ENCODE measurements at regions not wholly inside any gene's neighbourhood (a gene's known extent, or its start where the extent isn't known, plus 50 kb on each side); places are given as distances from the start of the nearest gene placed in this dataset.
"Not testable (repeated sequence)": the region's sequence is repeated elsewhere in the genome, so short reads cannot be mapped to it uniquely, and the experiment has no call there.

DNA sequence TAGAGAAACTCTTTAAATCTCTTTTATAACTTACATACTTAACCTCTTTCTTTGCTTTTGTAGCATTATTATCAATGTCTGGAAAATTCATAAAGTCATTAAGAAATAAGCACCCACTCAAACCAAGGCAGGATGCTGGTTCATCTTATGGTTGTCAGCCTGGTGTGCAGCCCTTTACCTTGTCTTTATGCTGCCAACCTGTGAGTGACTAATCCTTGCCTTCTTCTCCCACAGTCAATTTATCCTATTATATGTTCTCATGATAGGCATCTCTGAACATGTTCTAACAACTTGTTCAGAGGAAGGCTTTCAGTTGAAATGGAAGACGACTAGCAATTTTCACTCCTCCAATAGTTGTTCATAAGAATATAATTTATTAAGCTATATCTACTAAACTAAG, 186.9 kb upstream of the CAND1 start:
- DNase-seq = no peak
- Mint-ChIP-seq H3K4me1 (no peaks in the 10 kb centered on the region), H3K4me3 (no peak overlapping the region), H3K27ac (no peak overlapping the region), H3K27me3 (peaks cover 19% of the 10 kb centered on the region), H3K9me3 (no peaks in the 10 kb centered on the region), H3K36me3 (ENCODE audit: low read depth) (no peaks in the 10 kb centered on the region)
- CTCF ChIA-PET = interaction anchor here (0.6 kb wide), 1 partner anchor 10 kb away, joined by 3 read pairs; no protein-coding TSS in a partner anchor
- POLR2A ChIA-PET = no interaction called here

DNA sequence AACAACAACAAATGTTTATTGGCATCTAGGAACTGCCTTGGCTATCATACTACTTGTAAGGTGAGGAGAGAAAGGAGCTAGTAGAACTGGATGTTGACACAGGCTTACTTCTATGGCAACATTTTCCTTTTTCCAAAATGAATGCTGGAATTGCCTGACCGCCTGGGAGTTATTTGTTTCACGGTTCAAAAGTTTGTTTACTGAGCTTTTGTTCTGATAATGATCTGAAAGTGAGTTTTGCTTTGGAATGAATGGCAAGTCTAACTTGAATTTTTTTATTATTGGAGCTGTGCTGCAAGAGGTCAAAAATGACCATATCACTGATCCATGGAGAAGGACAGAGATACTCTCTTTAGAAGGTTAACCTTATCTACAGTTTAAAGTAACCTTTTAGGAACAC, 183.5 kb upstream of the CAND1 start:
- Mint-ChIP-seq H3K4me1 (no peaks in the 10 kb centered on the region), H3K27ac (no peak overlapping the region), H3K27me3 (peaks cover 17% of the 10 kb centered on the region), H3K9me3 (no peaks in the 10 kb centered on the region), H3K36me3 (ENCODE audit: low read depth) (no peaks in the 10 kb centered on the region), H3K4me3 (no peak overlapping the region)
- DNase-seq = no peak
- ChIA-PET CTCF (interaction anchor here (0.7 kb wide), 1 partner anchor 13 kb away, joined by 3 read pairs; no protein-coding TSS in a partner anchor), POLR2A (no interaction called here)

DNA sequence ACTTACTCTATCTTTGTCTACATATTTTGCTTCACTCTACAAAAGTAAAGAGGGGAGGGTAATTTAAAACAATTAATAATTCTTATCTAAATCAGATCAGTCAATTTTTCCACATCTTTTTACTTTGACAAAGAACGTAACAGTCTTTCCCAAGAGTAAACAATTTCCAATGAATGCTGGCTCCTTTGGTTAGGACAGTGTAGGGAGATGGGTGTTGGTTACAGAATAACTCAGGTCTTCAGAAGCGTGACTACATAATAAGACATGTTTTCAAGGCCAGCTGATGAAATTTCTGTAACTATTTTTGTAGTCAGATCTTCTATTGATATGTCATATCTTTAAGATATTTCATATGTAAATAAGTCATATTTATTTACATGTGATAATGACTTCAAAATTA, 183.0 kb upstream of the CAND1 start:
- ChIA-PET CTCF (interaction anchor here (0.7 kb wide), 1 partner anchor 14 kb away, joined by 3 read pairs; no protein-coding TSS in a partner anchor), POLR2A (no interaction called here)
- H3K9me3 Mint-ChIP-seq = no peaks in the 10 kb centered on the region
- H3K27me3 Mint-ChIP-seq = peaks cover 20% of the 10 kb centered on the region
- no peak overlapping the region for H3K27ac Mint-ChIP-seq
- no peaks in the 10 kb centered on the region for H3K4me1 Mint-ChIP-seq
- no peak for DNase-seq
- H3K4me3 Mint-ChIP-seq = no peak overlapping the region
- no peaks in the 10 kb centered on the region for H3K36me3 Mint-ChIP-seq (ENCODE audit: low read depth)

DNA sequence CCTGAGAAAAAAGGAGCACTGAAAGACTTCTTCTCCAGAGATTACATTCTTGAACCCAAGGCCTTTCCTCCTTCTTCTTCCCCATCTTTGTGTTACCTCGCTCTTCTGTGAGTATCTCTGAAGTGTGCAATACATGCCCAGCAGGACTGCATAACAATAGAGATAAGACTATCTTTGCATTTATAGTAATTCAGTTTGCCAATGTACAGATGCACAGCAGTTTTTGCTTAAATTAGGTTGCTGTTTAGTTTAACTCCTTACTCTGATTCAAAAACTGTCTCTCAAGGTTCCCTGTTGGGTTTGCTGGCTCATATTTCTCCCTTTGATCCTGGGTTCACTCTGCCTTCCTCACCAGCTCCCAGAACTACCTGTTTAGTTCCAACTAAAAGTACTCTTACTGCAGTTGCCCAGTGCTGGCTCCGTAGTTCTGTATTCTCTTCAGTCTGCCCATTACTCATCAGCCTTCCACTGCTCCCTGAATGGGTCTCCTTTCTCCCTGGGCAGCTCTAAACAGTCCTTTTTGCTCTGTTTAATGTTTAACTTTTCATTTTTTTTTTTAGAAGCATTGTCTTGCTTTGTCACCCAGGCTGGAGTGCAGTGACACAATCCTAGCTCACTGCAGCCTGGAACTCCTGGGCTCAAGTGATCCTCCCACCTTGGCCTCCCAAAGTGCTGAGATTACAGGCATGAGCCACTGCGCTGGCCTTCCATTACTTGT, 180.6 kb upstream of the CAND1 start:
- Mint-ChIP-seq H3K36me3 (ENCODE audit: low read depth) (no peaks in the 10 kb centered on the region), H3K4me3 (no peak overlapping the region), H3K4me1 (no peaks in the 10 kb centered on the region), H3K9me3 (no peaks in the 10 kb centered on the region), H3K27me3 (peaks cover 13% of the 10 kb centered on the region), H3K27ac (no peak overlapping the region)
- ChIA-PET CTCF (interaction anchor here (1.0 kb wide), 1 partner anchor 11 kb away, joined by 3 read pairs; no protein-coding TSS in a partner anchor), POLR2A (no interaction called here)
- DNase-seq = no peak

DNA sequence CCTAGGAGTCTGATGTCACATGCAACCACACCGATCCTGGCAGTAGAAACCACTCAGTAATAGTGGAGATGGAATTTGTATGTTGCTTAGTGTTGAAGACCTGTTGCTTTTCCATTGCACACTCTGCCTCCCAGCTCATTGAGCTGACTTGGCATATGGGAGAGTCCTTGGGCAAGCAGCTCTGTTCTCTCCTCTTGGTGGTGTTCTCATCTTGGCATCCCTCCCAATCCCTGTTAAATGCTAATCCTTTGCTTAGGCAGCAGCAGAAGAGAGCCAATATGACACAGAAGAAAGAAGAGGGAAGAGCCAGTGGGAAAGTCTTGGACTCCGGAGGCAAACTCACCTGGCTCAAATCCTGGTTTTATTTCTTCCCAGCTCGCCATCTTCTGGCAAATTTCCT, 178.0 kb upstream of the CAND1 start:
- no peak for DNase-seq
- CTCF ChIA-PET = no interaction called here

DNA sequence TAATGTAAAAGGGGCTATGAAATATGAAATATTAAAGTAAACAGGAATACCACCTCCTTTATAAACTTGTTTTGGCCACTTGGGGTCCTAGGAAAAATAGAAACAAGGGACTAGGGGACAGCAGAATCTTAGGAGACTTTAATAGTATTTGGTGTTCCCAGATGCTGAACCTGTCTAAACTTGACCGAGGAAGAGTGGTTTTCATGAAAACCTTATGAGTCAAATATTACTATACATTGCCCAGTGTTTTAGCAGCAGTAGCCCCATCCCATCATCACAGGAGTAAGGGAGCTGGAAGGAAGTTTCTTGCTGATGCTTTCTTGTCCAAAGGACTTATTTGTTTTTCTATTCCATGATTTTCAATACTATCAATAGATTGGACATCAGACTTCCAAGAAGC, 177.5 kb upstream of the CAND1 start:
- ChIA-PET CTCF (interaction anchor here (0.6 kb wide), 1 partner anchor 9 kb away, joined by 3 read pairs; no protein-coding TSS in a partner anchor), POLR2A (no interaction called here)
- Mint-ChIP-seq H3K36me3 (ENCODE audit: low read depth) (no peaks in the 10 kb centered on the region), H3K4me3 (no peak overlapping the region), H3K27me3 (peaks cover 13% of the 10 kb centered on the region), H3K4me1 (no peaks in the 10 kb centered on the region), H3K9me3 (no peaks in the 10 kb centered on the region), H3K27ac (no peak overlapping the region)
- no peak for DNase-seq

More for the DNA sequence above, 178.0 kb upstream of the CAND1 start:
- no peak overlapping the region for H3K4me3 Mint-ChIP-seq
- no peak overlapping the region for H3K27ac Mint-ChIP-seq
- no peaks in the 10 kb centered on the region for H3K4me1 Mint-ChIP-seq
- POLR2A ChIA-PET = no interaction called here
- no peaks in the 10 kb centered on the region for H3K36me3 Mint-ChIP-seq (ENCODE audit: low read depth)
- H3K9me3 Mint-ChIP-seq = no peaks in the 10 kb centered on the region
- H3K27me3 Mint-ChIP-seq = peaks cover 13% of the 10 kb centered on the region

DNA sequence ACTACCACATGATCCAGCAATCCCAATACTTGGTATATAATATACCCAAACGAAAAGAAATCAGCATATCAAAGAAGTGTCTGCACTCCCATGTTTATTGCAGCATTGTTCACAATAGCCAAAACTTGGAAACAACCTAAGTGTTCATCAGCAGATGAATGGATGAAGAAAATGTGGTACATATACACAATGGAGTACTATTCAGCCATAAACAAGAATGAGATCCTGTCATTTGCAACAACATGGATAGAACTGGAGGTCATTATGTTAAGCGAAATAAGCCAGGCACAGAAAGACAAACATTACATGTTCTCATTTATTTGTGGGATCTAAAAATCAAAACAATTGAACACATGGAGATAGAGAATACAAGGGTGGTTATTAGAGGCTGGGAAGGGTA, 176.2 kb upstream of the CAND1 start:
- POLR2A ChIA-PET; H3K4me1 Mint-ChIP-seq; H3K4me3 Mint-ChIP-seq; H3K36me3 Mint-ChIP-seq (ENCODE audit: low read depth); DNase-seq; H3K9me3 Mint-ChIP-seq; H3K27ac Mint-ChIP-seq: not testable (repeated sequence)
- CTCF ChIA-PET = interaction anchor here (0.7 kb wide), 1 partner anchor 434 kb away, joined by 3 read pairs; no protein-coding TSS in a partner anchor
- H3K27me3 Mint-ChIP-seq = peaks cover 11% of the 10 kb centered on the region

DNA sequence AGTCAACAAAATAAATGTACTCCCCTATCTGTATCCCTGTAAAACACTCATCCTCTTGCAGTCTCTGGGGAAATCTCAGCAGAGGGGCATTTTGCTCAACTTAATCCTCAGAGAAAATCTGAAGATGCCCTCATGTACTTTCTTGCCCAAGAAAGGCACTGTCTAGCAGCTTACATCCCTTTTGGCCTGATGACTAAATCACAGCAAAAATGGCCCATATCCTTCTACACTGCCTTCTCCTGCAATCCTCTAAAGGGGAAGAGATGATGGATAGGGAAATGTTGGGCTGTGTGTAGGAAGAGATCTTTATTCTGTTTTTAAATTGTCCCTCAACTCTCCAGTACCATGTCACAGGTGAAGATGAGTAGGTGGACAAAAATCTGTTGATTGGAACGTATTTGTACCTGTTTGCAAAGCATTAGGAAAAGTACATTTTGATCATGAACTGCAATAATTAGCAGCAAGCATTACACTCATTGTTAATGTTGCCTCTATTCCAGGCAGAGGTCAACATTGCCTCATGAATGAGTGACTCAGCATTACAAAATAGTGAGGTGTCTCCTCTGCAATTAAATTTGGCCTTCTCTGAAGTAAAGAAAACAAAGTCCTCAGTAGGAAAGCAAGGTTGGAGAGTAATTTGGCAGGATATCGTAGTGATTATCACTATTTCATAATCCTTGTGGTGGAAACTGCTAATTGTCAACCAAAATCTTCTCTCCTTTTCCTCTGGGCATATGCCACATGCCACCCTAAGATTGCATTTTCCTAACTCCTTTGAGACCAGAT, 172.4 kb upstream of the CAND1 start:
- H3K36me3 Mint-ChIP-seq (ENCODE audit: low read depth) = no peaks in the 10 kb centered on the region
- no peaks in the 10 kb centered on the region for H3K4me1 Mint-ChIP-seq
- no peak overlapping the region for H3K4me3 Mint-ChIP-seq
- POLR2A ChIA-PET = no interaction called here
- no peak for DNase-seq
- H3K9me3 Mint-ChIP-seq = no peaks in the 10 kb centered on the region
- CTCF ChIA-PET = no interaction called here
- no peak overlapping the region for H3K27ac Mint-ChIP-seq
- H3K27me3 Mint-ChIP-seq = peaks cover 3% of the 10 kb centered on the region

DNA sequence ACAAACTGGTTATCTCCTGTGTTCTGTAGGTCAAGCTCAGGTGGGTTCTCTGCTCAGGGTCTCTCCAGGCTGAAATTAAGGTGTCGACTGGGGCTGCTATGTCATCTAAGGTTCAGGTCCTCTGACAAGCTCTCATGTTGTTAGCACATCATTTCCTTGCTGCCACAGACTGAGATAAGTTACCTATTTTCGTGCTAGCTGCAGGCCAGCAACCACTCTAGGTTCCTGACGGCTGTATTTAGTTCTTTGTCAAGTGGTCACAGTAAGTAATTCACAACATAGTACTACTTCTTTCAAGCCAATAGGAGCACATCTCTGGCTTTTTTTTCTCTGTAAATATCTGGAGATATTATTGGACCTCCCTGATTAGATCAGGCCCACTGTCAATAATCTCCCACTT, 169.3 kb upstream of the CAND1 start:
- H3K4me1 Mint-ChIP-seq = no peaks in the 10 kb centered on the region
- no peaks in the 10 kb centered on the region for H3K36me3 Mint-ChIP-seq (ENCODE audit: low read depth)
- H3K27me3 Mint-ChIP-seq = peaks cover 3% of the 10 kb centered on the region
- no peak overlapping the region for H3K4me3 Mint-ChIP-seq
- DNase-seq = no peak
- ChIA-PET POLR2A (no interaction called here), CTCF (interaction anchor here (1.0 kb wide), 1 partner anchor 11 kb away, joined by 3 read pairs; no protein-coding TSS in a partner anchor)
- no peak overlapping the region for H3K27ac Mint-ChIP-seq
- H3K9me3 Mint-ChIP-seq = no peaks in the 10 kb centered on the region

DNA sequence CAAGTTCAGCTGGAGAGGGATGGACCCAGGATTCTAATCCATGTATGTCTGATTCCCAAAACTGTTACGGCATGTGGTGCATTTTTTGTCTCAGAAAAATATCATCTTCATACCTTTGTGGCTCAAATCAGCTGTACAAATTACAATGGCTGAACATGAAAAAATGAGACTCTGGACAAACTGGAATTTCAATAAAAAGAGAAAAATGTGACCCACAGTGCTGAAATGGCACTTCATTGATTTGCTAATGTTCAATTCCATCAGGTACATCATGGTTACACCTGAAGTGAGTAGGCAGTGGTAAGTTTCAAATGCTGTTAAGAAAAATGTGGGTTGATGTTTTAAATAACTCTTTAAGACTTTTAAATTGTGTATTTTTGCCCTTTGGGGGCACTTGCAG, 165.6 kb upstream of the CAND1 start:
- Mint-ChIP-seq H3K27ac (no peak overlapping the region), H3K4me3 (no peak overlapping the region), H3K27me3 (peaks cover 2% of the 10 kb centered on the region), H3K4me1 (no peaks in the 10 kb centered on the region), H3K9me3 (peaks cover 13% of the 10 kb centered on the region), H3K36me3 (ENCODE audit: low read depth) (no peaks in the 10 kb centered on the region)
- POLR2A ChIA-PET = no interaction called here
- CTCF ChIA-PET = no interaction called here
- DNase-seq = no peak

DNA sequence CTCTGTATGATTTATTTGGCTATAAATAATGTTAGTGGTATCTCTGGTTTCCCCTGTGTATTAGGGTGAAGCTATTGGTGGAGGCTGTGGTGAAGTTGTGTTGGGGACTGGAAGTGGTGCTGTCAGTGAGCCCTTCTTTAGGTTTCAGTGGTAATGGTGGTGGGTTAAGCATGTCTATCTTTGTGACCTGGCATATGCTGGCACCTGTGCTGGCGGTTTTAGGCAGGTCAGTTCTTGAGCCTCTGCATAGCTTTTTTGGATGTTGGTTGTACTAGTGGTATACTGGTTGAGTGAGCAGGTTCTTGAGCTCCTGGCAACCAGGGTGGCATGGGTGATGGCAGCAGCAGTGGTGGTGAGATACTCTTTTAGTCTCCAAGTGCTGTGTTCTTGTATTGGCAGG, 161.9 kb upstream of the CAND1 start:
- peaks cover 2% of the 10 kb centered on the region for H3K27me3 Mint-ChIP-seq
- H3K9me3 Mint-ChIP-seq = peaks cover 13% of the 10 kb centered on the region
- H3K36me3 Mint-ChIP-seq (ENCODE audit: low read depth) = no peaks in the 10 kb centered on the region
- no peak overlapping the region for H3K27ac Mint-ChIP-seq
- no peaks in the 10 kb centered on the region for H3K4me1 Mint-ChIP-seq
- DNase-seq = no peak
- ChIA-PET POLR2A (no interaction called here), CTCF (no interaction called here)
- H3K4me3 Mint-ChIP-seq = no peak overlapping the region

DNA sequence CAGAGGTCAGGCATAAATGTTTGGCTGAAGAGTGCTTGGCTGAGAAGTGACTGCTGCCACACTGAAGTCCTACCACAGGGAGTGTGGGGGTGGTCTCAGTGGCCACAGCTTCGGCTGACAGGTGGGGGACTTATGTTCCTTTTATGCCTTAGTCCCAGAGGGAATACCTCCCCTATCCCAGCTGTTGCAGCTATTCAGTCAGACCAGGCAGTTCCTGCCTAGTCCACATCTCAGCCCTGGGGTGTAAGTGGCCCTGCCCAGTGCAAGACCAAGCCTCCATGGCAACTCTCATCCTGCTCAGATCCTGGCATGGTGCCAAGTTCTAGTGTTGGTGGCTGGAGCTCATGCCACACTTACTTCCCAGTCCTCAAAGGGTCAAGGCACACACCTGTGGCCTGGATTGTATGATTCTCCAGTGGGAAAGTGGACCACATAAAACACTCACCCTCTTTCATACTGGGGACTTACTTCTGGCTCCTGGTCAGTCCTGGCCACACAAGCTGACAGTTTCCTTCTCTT, 161.3 kb upstream of the CAND1 start:
- H3K27ac Mint-ChIP-seq = no peak overlapping the region
- peaks cover 13% of the 10 kb centered on the region for H3K9me3 Mint-ChIP-seq
- CTCF ChIA-PET = no interaction called here
- H3K4me1 Mint-ChIP-seq = no peaks in the 10 kb centered on the region
- no peak for DNase-seq
- no peak overlapping the region for H3K4me3 Mint-ChIP-seq
- POLR2A ChIA-PET = no interaction called here
- H3K36me3 Mint-ChIP-seq (ENCODE audit: low read depth) = no peaks in the 10 kb centered on the region
- peaks cover 2% of the 10 kb centered on the region for H3K27me3 Mint-ChIP-seq

DNA sequence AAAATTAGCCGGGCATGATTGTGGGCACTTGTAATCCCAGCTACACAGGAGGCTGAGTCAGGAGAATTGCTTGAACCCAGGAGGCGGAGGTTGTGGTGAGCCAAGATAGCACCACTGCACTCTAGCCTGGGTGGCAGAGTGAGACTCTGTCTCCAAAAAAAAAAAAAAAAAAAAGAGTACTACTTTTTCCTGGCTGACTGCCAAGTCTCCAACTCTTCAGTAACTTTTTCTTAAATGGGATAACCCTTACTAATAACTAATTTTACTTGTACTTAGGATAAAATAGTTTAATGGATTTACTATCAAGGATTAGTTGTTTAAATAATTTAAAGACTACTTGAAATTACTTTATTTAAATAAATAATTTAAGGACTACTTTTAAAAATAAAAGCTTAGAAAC, 158.8 kb upstream of the CAND1 start:
- peaks cover 12% of the 10 kb centered on the region for H3K9me3 Mint-ChIP-seq
- POLR2A ChIA-PET; H3K27me3 Mint-ChIP-seq; H3K4me1 Mint-ChIP-seq; CTCF ChIA-PET; H3K4me3 Mint-ChIP-seq; DNase-seq; H3K27ac Mint-ChIP-seq; H3K36me3 Mint-ChIP-seq (ENCODE audit: low read depth): not testable (repeated sequence)

All from activated CD4-positive, alpha-beta T cell treated with anti-CD3 and anti-CD28 coated beads, Interleukin-2, amount 10 ng/mL, durations not matched to agents 7 days and 5 days (primary cell).